Upper lobe of right lung (tissue), 1 donor: ENCODE measurements at regions not wholly inside any gene's neighbourhood (a gene's known extent, or its start where the extent isn't known, plus 50 kb on each side); places are given as distances from the start of the nearest gene placed in this dataset.
"Not testable (repeated sequence)": the region's sequence is repeated elsewhere in the genome, so short reads cannot be mapped to it uniquely, and the experiment has no call there.

Experiments used
- ATAC-seq: fragments of 200-7000 bp; cut with Tn5 transposase; one replicate; pipeline ENCODE4 v1.9.1; 2020; ENCODE audit warnings: mild to moderate bottlenecking, moderate library complexity
- DNase-seq: peaks from one replicate; pipeline ENCODE4 v3.0.0-alpha.2; 2020
- H3K27ac ChIP-seq: fragments of 200-600 bp; one replicate; pipeline ENCODE4 v1.8.0; 2022
- H3K27me3 ChIP-seq: fragments of 200-600 bp; one replicate; pipeline ENCODE4 v1.8.0; 2022; ENCODE audit warnings: mild to moderate bottlenecking
- H3K36me3 ChIP-seq: fragments of 200-600 bp; one replicate; pipeline ENCODE4 v1.8.0; 2022
- H3K4me1 ChIP-seq: fragments of 200-600 bp; one replicate; pipeline ENCODE4 v1.8.0; 2022
- H3K4me3 ChIP-seq: fragments of 200-600 bp; one replicate; pipeline ENCODE4 v1.8.0; 2022; ENCODE audit warnings: mild to moderate bottlenecking
- H3K9me3 ChIP-seq: fragments of 200-600 bp; one replicate; pipeline ENCODE4 v1.8.0; 2022
- CTCF ChIP-seq: fragments of 200-600 bp; IDR thresholded peaks from one replicate; pipeline ENCODE4 v1.8.0; 2022; ENCODE audit warnings: antibody characterized with exemption
- intact Hi-C: fragments of 100-400 bp; cut with DNase I; formaldehyde crosslinking; loops from one replicate; pipeline ENCODE4 v1.11.0; 2022
- donor health status: DM: no; HTN: yes; CAD: no; lungs with severe emphysema.

DNA sequence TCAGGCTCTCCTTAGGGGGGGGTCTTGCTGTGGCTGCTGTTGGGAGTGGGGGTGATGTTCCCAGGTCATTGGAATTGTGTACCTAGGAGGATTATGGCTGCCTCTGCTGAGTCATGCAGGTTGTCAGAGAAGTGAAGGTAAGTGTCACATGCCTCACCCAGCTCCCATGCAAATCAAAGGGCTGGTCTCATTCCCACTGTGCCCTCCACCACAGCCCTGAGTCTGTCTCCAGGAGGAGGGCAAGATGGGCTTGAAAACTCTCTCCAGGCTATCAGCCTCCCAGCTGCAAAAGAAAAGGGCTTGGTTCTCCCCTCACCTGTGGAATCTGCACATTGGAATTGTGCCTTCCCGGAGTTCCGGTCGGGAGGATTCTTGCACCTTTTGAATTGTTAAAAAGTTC, 580.5 kb downstream of the NSUN3 start:
- Histone ChIP-seq H3K36me3 (no peaks in the 10 kb centered on the region), H3K4me3 (no peak overlapping the region), H3K9me3 (no peaks in the 10 kb centered on the region), H3K27me3 (no peaks in the 10 kb centered on the region), H3K4me1 (no peaks in the 10 kb centered on the region), H3K27ac (no peak overlapping the region)
- intact Hi-C loops, result no loop called here
- no peak for TF ChIP-seq CTCF
- peak; percentile 10 for ATAC-seq
- no peak for DNase-seq

GRCh38 chr3:94645790-94646189, 582.9 kb downstream of the NSUN3 start:
- DNase-seq, result no peak
- no peak for TF ChIP-seq CTCF
- intact Hi-C loops, result no loop called here
- Histone ChIP-seq H3K36me3 (no peaks in the 10 kb centered on the region), H3K4me1 (no peaks in the 10 kb centered on the region), H3K9me3 (no peaks in the 10 kb centered on the region), H3K4me3 (no peak overlapping the region), H3K27ac (no peak overlapping the region), H3K27me3 (no peaks in the 10 kb centered on the region)
- no peak for ATAC-seq

- Histone ChIP-seq H3K4me1 (no peaks in the 10 kb centered on the region), H3K9me3 (no peaks in the 10 kb centered on the region), H3K27ac (no peak overlapping the region), H3K4me3 (no peak overlapping the region), H3K27me3 (no peaks in the 10 kb centered on the region), H3K36me3 (no peaks in the 10 kb centered on the region)
- intact Hi-C loops, result no loop called here
- ATAC-seq (no peak), DNase-seq (no peak)
- TF ChIP-seq CTCF, result no peak
Observed at GRCh38 chr3:94647131-94647530, 584.3 kb downstream of the NSUN3 start.

DNA sequence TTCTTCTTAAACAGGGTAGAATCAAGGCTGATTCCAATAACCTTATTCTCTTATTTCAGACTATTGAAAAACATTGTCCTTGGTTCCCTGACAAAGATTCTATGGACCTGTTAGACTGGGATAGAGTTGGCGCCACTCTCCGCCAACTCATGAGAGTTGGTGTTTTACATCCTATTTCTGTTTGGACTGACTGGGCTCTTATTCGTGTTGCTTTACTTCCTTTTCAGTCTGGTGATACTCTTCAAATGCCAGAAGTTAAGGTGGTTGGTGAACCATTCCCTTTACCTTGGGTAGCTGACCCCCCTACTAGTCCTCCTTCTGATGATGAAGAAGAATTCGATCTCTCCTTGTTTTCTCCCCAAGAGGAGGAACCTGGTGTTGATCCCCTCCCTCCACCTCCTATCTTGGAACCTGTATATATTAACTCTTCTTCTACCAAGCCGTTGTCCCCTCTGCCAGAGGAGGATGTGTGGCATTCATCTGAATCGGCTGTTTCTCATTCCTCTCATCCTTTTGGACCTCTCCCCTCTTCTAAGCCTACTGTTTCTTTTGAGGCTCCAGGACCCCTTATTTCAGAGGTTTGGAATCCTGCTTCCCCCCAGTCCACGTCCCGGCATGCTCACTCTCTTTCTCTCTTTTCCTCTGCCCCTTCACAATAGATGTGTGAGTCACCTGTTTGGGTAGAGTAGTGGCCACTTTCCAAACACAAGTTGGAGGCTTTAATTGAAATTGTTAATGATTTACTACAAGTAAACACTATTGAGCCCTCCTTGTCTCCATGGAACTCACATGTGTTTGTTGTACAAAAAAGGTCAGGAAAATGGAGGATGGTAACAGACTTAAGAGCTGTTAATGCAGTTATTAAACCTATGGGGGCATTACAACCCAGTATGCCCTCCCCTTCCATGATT, 585.7 kb downstream of the NSUN3 start:
- H3K27me3 ChIP-seq, H3K4me1 ChIP-seq, H3K4me3 ChIP-seq, DNase-seq, intact Hi-C loops, H3K36me3 ChIP-seq, H3K9me3 ChIP-seq: not testable (repeated sequence)
- peak overlapping the region; percentile 3 for H3K27ac ChIP-seq
- ATAC-seq, result peak; percentile 70

DNA sequence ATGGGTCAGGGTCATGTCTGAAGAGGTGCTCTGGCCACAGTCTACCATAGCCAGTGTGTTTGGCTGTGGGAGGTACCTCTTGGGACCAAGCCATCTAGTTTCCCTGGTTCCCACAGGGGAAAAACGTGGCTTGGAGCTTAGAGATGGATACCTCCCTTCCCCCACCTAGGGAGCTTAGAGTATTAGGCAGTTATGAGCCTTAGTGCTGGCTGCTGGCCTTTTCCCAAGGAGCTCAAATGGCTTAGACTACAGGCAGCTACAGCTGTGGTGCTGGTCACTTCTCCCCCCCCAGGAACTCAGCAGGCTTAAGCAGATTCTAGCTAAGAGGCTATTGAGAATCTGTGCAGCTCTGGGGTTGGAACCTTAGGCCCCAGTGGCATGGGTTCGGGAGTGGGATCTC, 591.2 kb downstream of the NSUN3 start:
- ATAC-seq (no peak), DNase-seq (no peak)
- TF ChIP-seq CTCF, result no peak
- H3K9me3 ChIP-seq, result no peaks in the 10 kb centered on the region
- no peaks in the 10 kb centered on the region for H3K4me1 ChIP-seq
- no peak overlapping the region for H3K4me3 ChIP-seq
- H3K36me3 ChIP-seq, result no peaks in the 10 kb centered on the region
- intact Hi-C loops, result no loop called here
- H3K27ac ChIP-seq, result no peak overlapping the region
- H3K27me3 ChIP-seq, result no peaks in the 10 kb centered on the region

- no peaks in the 10 kb centered on the region for H3K9me3 ChIP-seq
- no peak for TF ChIP-seq CTCF
- intact Hi-C loops, result no loop called here
Observed at GRCh38 chr3:94665922-94666321, 603.1 kb downstream of the NSUN3 start.

More at GRCh38 chr3:94665922-94666321, 603.1 kb downstream of the NSUN3 start:
- no peaks in the 10 kb centered on the region for H3K4me1 ChIP-seq
- ATAC-seq (no peak), DNase-seq (no peak)
- no peaks in the 10 kb centered on the region for H3K27me3 ChIP-seq
- no peaks in the 10 kb centered on the region for H3K36me3 ChIP-seq
- no peak overlapping the region for H3K4me3 ChIP-seq
- no peak overlapping the region for H3K27ac ChIP-seq
